ENCODE measurements at regions not wholly inside any gene's neighbourhood (a gene's known extent, or its start where the extent isn't known, plus 50 kb on each side); places are given as distances from the start of the nearest gene placed in this dataset.

DNA sequence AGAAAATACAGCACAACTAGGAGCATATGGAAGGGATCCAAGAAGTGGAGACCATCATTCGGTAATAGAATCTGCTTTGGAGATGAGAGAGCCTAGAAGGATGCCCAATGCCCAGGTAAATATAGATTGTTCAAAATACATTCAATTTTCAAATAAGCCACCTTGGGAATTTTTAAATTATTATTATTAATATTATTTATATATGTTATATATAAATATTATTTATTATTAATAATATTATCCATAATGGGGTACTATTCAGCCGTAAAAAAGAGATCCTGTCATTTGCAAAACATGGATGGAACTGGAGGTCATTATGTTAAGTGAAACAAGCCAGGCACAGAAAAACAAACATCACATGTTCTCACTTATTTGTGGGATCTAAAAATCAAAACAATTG is 127.8 kb upstream of the NDUFV2 start:
- peaks cover 18 to 20% of the 10 kb centered on the region in 2 donors for H3K4me1 ChIP-seq (ENCODE audit: control insufficient read depth in 2 of 2, insufficient read depth in 2 of 2, low read length in 2 of 2)
- H2AFZ ChIP-seq (ENCODE audit: insufficient read depth, low read depth, low read length, poor library complexity, severe bottlenecking) = no peak overlapping the region
- no CpG with 5 or more reads among the region's 2 CpGs for WGBS (ENCODE audit: insufficient coverage)
- peaks cover 3% of the 10 kb centered on the region for H3K27me3 Mint-ChIP-seq
- no peak for DNase-seq
- intact Hi-C loops (cut with micrococcal nuclease) = loop anchor here (10.0 kb wide), 1 partner anchor 160 kb away; no protein-coding TSS in a partner anchor
- peaks cover 22% of the 10 kb centered on the region for H3K4me1 Mint-ChIP-seq
- TF ChIP-seq CTCF (IDR thresholded peaks at IDR 0.05) (no peak), EZH2 (IDR thresholded peaks at IDR 0.05; ENCODE audit: borderline replicate concordance, insufficient read depth, low read depth, low read length, poor library complexity, severe bottlenecking) (no peak)
- H3K27me3 ChIP-seq (replicated peaks in 1 of 4; ENCODE audit: control extremely low read depth in 1 of 4, control insufficient read depth in 3 of 4, insufficient read depth in 4 of 4, low read length in 3 of 4) = no peaks in the 10 kb centered on the region
- H3K4me2 ChIP-seq (replicated peaks; ENCODE audit: low read depth, low read length, poor library complexity, severe bottlenecking) = no peak overlapping the region
- no peak overlapping the region for H3K4me3 Mint-ChIP-seq
- no peaks in the 10 kb centered on the region for H3K9me3 ChIP-seq (ENCODE audit: control extremely low read depth in 1 of 3, control insufficient read depth in 2 of 3, insufficient read depth in 1 of 3, low read length in 2 of 3)
- no peak overlapping the region for H3K27ac ChIP-seq (ENCODE audit: low read length in 2 of 2)
- H3K9ac ChIP-seq (ENCODE audit: low read length) = no peak overlapping the region
- ChIA-PET POLR2A (no interaction called here), CTCF (no interaction called here)
- no peak overlapping the region for H3K27ac Mint-ChIP-seq
- no peaks in the 10 kb centered on the region for H3K79me2 ChIP-seq (ENCODE audit: control insufficient read depth, insufficient read depth, low read length)
- H3K4me3 ChIP-seq (ENCODE audit: control extremely low read depth in 1 of 5, extremely low read depth in 1 of 5, insufficient read depth in 1 of 5, low read depth in 2 of 5, low read length in 4 of 5) = no peak overlapping the region
- no peak for ATAC-seq (ENCODE audit: low read depth)
- H3K36me3 ChIP-seq (replicated peaks in 1 of 2; ENCODE audit: control extremely low read depth in 1 of 2, control insufficient read depth in 1 of 2, extremely low read depth in 1 of 2, insufficient read depth in 2 of 2, low read length in 1 of 2) = no peaks in the 10 kb centered on the region
- no peaks in the 10 kb centered on the region for H4K20me1 ChIP-seq (ENCODE audit: control insufficient read depth, insufficient read depth, low read length, poor library complexity, severe bottlenecking)
- H3K9me3 Mint-ChIP-seq (ENCODE audit: insufficient read depth) = peaks cover 2% of the 10 kb centered on the region

DNA sequence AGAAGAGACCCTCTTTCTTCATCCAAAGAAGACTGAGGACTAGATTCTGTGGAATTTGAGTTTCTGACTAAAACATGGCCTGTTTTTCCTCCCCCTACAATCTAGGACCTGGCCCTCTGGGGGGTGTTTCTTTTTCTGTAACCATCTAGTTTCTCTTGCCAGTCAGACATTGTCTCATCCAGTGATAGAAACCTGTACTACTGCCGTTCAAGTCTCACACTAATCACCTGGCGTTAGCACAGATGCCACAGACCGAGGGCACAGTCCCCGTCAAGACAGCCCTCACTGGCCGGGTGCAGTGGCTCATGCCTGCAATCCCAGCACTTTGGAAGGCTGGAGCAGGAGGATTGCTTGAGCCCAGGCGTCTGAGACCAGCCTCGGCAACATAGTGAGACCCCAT is 126.9 kb upstream of the NDUFV2 start:
- Histone ChIP-seq H3K27ac (ENCODE audit: low read length in 2 of 2) (no peak overlapping the region), H3K9me3 (ENCODE audit: control extremely low read depth in 1 of 3, control insufficient read depth in 2 of 3, insufficient read depth in 1 of 3, low read length in 2 of 3) (no peaks in the 10 kb centered on the region), H3K27me3 (replicated peaks in 1 of 4; ENCODE audit: control extremely low read depth in 1 of 4, control insufficient read depth in 3 of 4, insufficient read depth in 4 of 4, low read length in 3 of 4) (no peaks in the 10 kb centered on the region), H3K4me1 (ENCODE audit: control insufficient read depth in 2 of 2, insufficient read depth in 2 of 2, low read length in 2 of 2) (peaks cover 18 to 20% of the 10 kb centered on the region in 2 donors), H3K36me3 (replicated peaks in 1 of 2; ENCODE audit: control extremely low read depth in 1 of 2, control insufficient read depth in 1 of 2, extremely low read depth in 1 of 2, insufficient read depth in 2 of 2, low read length in 1 of 2) (no peaks in the 10 kb centered on the region), H3K9ac (ENCODE audit: low read length) (no peak overlapping the region), H4K20me1 (ENCODE audit: control insufficient read depth, insufficient read depth, low read length, poor library complexity, severe bottlenecking) (no peaks in the 10 kb centered on the region), H3K79me2 (ENCODE audit: control insufficient read depth, insufficient read depth, low read length) (no peaks in the 10 kb centered on the region), H3K4me2 (replicated peaks; ENCODE audit: low read depth, low read length, poor library complexity, severe bottlenecking) (no peak overlapping the region), H2AFZ (ENCODE audit: insufficient read depth, low read depth, low read length, poor library complexity, severe bottlenecking) (no peak overlapping the region), H3K4me3 (ENCODE audit: control extremely low read depth in 1 of 5, extremely low read depth in 1 of 5, insufficient read depth in 1 of 5, low read depth in 2 of 5, low read length in 4 of 5) (no peak overlapping the region)
- DNase-seq = no peak
- no peak overlapping the region for H3K27ac Mint-ChIP-seq
- peaks cover 23% of the 10 kb centered on the region for H3K4me1 Mint-ChIP-seq
- ChIA-PET POLR2A (no interaction called here), CTCF (no interaction called here)
- 65% methylated on average over 5 of the region's 7 CpGs for WGBS (ENCODE audit: insufficient coverage)
- ATAC-seq (ENCODE audit: low read depth) = no peak
- peaks cover 3% of the 10 kb centered on the region for H3K27me3 Mint-ChIP-seq
- H3K4me3 Mint-ChIP-seq = no peak overlapping the region
- TF ChIP-seq EZH2 (IDR thresholded peaks at IDR 0.05; ENCODE audit: borderline replicate concordance, insufficient read depth, low read depth, low read length, poor library complexity, severe bottlenecking) = no peak
- no peak for TF ChIP-seq CTCF (IDR thresholded peaks at IDR 0.05)
- intact Hi-C loops (cut with micrococcal nuclease) = loop anchor here (10.0 kb wide), 1 partner anchor 161 kb away; no protein-coding TSS in a partner anchor
- peaks cover 2% of the 10 kb centered on the region for H3K9me3 Mint-ChIP-seq (ENCODE audit: insufficient read depth)
